Liver (tissue), 8 donors: ENCODE measurements at regions not wholly inside any gene's neighbourhood (a gene's known extent, or its start where the extent isn't known, plus 50 kb on each side); places are given as distances from the start of the nearest gene placed in this dataset.

ENCODE experiments used
- DNase-seq: peaks from one replicate; pipeline ENCODE4 v3.0.0-alpha.2; 2017; ENCODE audit warnings: low spot score
- H3K27ac ChIP-seq, 2 donors: one replicate each; pipeline ENCODE4 v1.7.0; 2013; ENCODE audit warnings: inconsistent platforms in 2 of 2, low read length in 2 of 2, control low read depth in 1 of 2, low read depth in 1 of 2, mild to moderate bottlenecking in 1 of 2
- H3K27me3 ChIP-seq, 4 donors: one replicate each; pipeline versions ENCODE4 v1.6.1 to v1.7.0; 2013; ENCODE audit warnings: low read length in 3 of 4, inconsistent platforms in 1 of 4, mild to moderate bottlenecking in 1 of 4, moderate library complexity in 1 of 4; ENCODE audit not compliant: control insufficient read depth in 4 of 4, insufficient read depth in 4 of 4
- H3K36me3 ChIP-seq, 4 donors: one replicate each; pipeline versions ENCODE4 v1.6.1 to v1.7.0; 2013; ENCODE audit warnings: low read length in 3 of 4, mild to moderate bottlenecking in 3 of 4, low read depth in 1 of 4, moderate library complexity in 1 of 4; ENCODE audit not compliant: control insufficient read depth in 4 of 4, insufficient read depth in 3 of 4
- H3K4me1 ChIP-seq, 4 donors: one replicate each; pipeline versions ENCODE4 v1.6.1 to v1.7.0; 2013; ENCODE audit warnings: low read length in 3 of 4, mild to moderate bottlenecking in 3 of 4, moderate library complexity in 1 of 4; ENCODE audit not compliant: control insufficient read depth in 4 of 4, insufficient read depth in 4 of 4
- H3K4me3 ChIP-seq, 3 donors: one replicate each; pipeline versions ENCODE4 v1.6.1 to v1.7.0; 2013; ENCODE audit warnings: low read length in 3 of 3, control low read depth in 1 of 3, low read depth in 1 of 3, mild to moderate bottlenecking in 1 of 3
- H3K9ac ChIP-seq, 2 donors: one replicate each; pipeline ENCODE4 v1.7.0; 2013; ENCODE audit warnings: low read length in 2 of 2, mild to moderate bottlenecking in 2 of 2, moderate library complexity in 2 of 2, control low read depth in 1 of 2, low read depth in 1 of 2
- H3K9me3 ChIP-seq, 4 donors: one replicate each; pipeline versions ENCODE4 v1.6.1 to v1.7.0; 2013; ENCODE audit warnings: low read length in 3 of 4; ENCODE audit not compliant: control insufficient read depth in 4 of 4
- ATF3 ChIP-seq: IDR thresholded peaks from 2 replicates; pipeline ENCODE4 v1.6.1; 2016; ENCODE audit warnings: antibody characterized with exemption
- CTCF ChIP-seq: fragments of 150-350 bp; IDR thresholded peaks from 2 replicates; pipeline ENCODE4 v1.5.1; 2017; ENCODE audit warnings: improper control_type of control experiment, low read depth, low read length; ENCODE audit not compliant: missing input control
- EGR1 ChIP-seq, 2 donors: IDR thresholded peaks; 2 replicates each; pipeline ENCODE4 v1.6.1; 2016 to 2018; ENCODE audit warnings: antibody characterized with exemption in 2 of 2, low read depth in 2 of 2
- FOXA1 ChIP-seq: IDR thresholded peaks from 2 replicates; pipeline ENCODE4 v1.6.1; 2016; ENCODE audit warnings: antibody characterized with exemption
- FOXA2 ChIP-seq: IDR thresholded peaks from 2 replicates; pipeline ENCODE4 v1.6.1; 2016; ENCODE audit warnings: antibody characterized with exemption
- GABPA ChIP-seq, 2 donors: IDR thresholded peaks in 1 of 2; conservative IDR thresholded peaks in 1 of 2; 2 replicates each; pipeline ENCODE4 v1.6.1; 2016; ENCODE audit warnings: antibody characterized with exemption in 2 of 2, mild to moderate bottlenecking in 1 of 2, moderate library complexity in 1 of 2
- HNF4A ChIP-seq, 2 donors: conservative IDR thresholded peaks; 2 replicates each; pipeline ENCODE4 v1.6.1; 2016; ENCODE audit warnings: antibody characterized with exemption in 2 of 2, mild to moderate bottlenecking in 2 of 2
- HNF4G ChIP-seq: IDR thresholded peaks from 2 replicates; pipeline ENCODE4 v1.6.1; 2016; ENCODE audit warnings: antibody characterized with exemption
- JUND ChIP-seq, 2 donors: IDR thresholded peaks; 2 replicates each; pipeline ENCODE4 v1.6.1; 2016; ENCODE audit warnings: antibody characterized with exemption in 2 of 2
- MAX ChIP-seq: IDR thresholded peaks from 2 replicates; pipeline ENCODE4 v1.6.1; 2016; ENCODE audit warnings: antibody characterized with exemption
- NR2F2 ChIP-seq: IDR thresholded peaks from 2 replicates; pipeline ENCODE4 v1.6.1; 2016; ENCODE audit warnings: antibody characterized with exemption
- RAD21 ChIP-seq, 2 donors: IDR thresholded peaks; 2 replicates each; pipeline ENCODE4 v1.6.1; 2016; ENCODE audit warnings: antibody characterized with exemption in 2 of 2, mild to moderate bottlenecking in 2 of 2
- REST ChIP-seq: IDR thresholded peaks from 2 replicates; pipeline ENCODE4 v1.6.1; 2016; ENCODE audit warnings: antibody characterized with exemption, mild to moderate bottlenecking
- RXRA ChIP-seq, 2 donors: IDR thresholded peaks; 2 replicates each; pipeline ENCODE4 v1.6.1; 2017 to 2018; ENCODE audit warnings: antibody characterized with exemption in 2 of 2, mild to moderate bottlenecking in 1 of 2
- SP1 ChIP-seq: IDR thresholded peaks from 2 replicates; pipeline ENCODE4 v1.6.1; 2018; ENCODE audit warnings: antibody characterized with exemption, mild to moderate bottlenecking
- TAF1 ChIP-seq: conservative IDR thresholded peaks from 2 replicates; pipeline ENCODE4 v1.6.1; 2016; ENCODE audit warnings: antibody characterized with exemption, mild to moderate bottlenecking
- YY1 ChIP-seq: IDR thresholded peaks from 2 replicates; pipeline ENCODE4 v1.6.1; 2016; ENCODE audit warnings: antibody characterized with exemption, mild to moderate bottlenecking
- ZBTB33 ChIP-seq: IDR thresholded peaks from 2 replicates; pipeline ENCODE4 v1.6.1; 2016; ENCODE audit warnings: antibody characterized with exemption
- WGBS: extraction: QIAGEN DNeasy Blood & Tissue Kit; methylation state at CpG from one replicate; pipeline ENCODE4 v1.1.7; 2013; 5-methylcytosine and 5-hydroxymethylcytosine counted together
- donor health status: healthy.
- donor health status: healthy.
- donor health status: healthy.
- donor health status: healthy.
- donor health status: healthy.

- TF ChIP-seq FOXA1 (no peak), TAF1 (no peak)
Observed at GRCh38 chr2:13252615-13253014, 535.9 kb downstream of the TRIB2 start (continued).

- no peaks in the 10 kb centered on the region for H3K36me3 ChIP-seq
- H3K9me3 ChIP-seq, result no peaks in the 10 kb centered on the region
- no peak for TF ChIP-seq YY1
- no peak for TF ChIP-seq NR2F2
- no peak for TF ChIP-seq MAX
- TF ChIP-seq GABPA (IDR thresholded peaks at IDR 0.05 in 1 of 2, conservative IDR thresholded peaks at IDR 0.05 in 1 of 2), result no peak
- TF ChIP-seq RXRA (IDR thresholded peaks at IDR 0.05), result no peak
- TF ChIP-seq HNF4A (conservative IDR thresholded peaks at IDR 0.05), result no peak
- TF ChIP-seq REST, result no peak
- TF ChIP-seq EGR1 (IDR thresholded peaks at IDR 0.05; ENCODE audit: low read depth in 2 of 2), result no peak
- TF ChIP-seq ZBTB33, result no peak
- no peak for TF ChIP-seq CTCF
- TF ChIP-seq ATF3, result no peak
- TF ChIP-seq HNF4G, result no peak
- no peak for TF ChIP-seq FOXA2
- TF ChIP-seq RAD21 (IDR thresholded peaks at IDR 0.05), result no peak
- TF ChIP-seq SP1, result no peak
- TF ChIP-seq FOXA1, result no peak
- TF ChIP-seq JUND (IDR thresholded peaks at IDR 0.05), result no peak
- no peak for TF ChIP-seq TAF1
- H3K27me3 ChIP-seq, result peaks cover 0 to 6% (median 1%) of the 10 kb centered on the region in 4 donors
- H3K4me1 ChIP-seq, result no peaks in the 10 kb centered on the region
- H3K9ac ChIP-seq, result no peak overlapping the region
- DNase-seq, result no peak
- no peak overlapping the region for H3K27ac ChIP-seq
- H3K4me3 ChIP-seq, result no peak overlapping the region
- 65% methylated on average over 1 of the region's 1 CpG for WGBS
Observed at GRCh38 chr2:13255485-13255884, 538.7 kb downstream of the TRIB2 start.
